SK-N-DZ (cell line): ENCODE measurements at regions not wholly inside any gene's neighbourhood (a gene's known extent, or its start where the extent isn't known, plus 50 kb on each side); places are given as distances from the start of the nearest gene placed in this dataset.

Source experiments
- DNase-seq: peaks from one replicate; pipeline ENCODE4 v3.0.0-alpha.2; 2015; ENCODE audit warnings: low spot score

GRCh38 chr3:117126946-117127546 lies 417.5 kb downstream of the TUSC7 start:
- DNase-seq: no peak

GRCh38 chr3:117128133-117128532 lies 418.6 kb downstream of the TUSC7 start:
- peak; percentile 53 for DNase-seq

- no peak for DNase-seq
These were observed 419.3 kb downstream of the TUSC7 start for GRCh38 chr3:117128872-117129271.

GRCh38 chr3:117129516-117129915 lies 419.9 kb downstream of the TUSC7 start:
- DNase-seq: no peak

GRCh38 chr3:117130222-117130621 lies 420.6 kb downstream of the TUSC7 start:
- DNase-seq: no peak

GRCh38 chr3:117131259-117131658 lies 421.7 kb downstream of the TUSC7 start:
- no peak for DNase-seq

- DNase-seq: peak; percentile 19
These were observed 423.5 kb downstream of the TUSC7 start for GRCh38 chr3:117133066-117133465.

GRCh38 chr3:117135207-117135606 lies 425.6 kb downstream of the TUSC7 start:
- DNase-seq: no peak

- no peak for DNase-seq
These were observed 426.4 kb downstream of the TUSC7 start for GRCh38 chr3:117136003-117136402.

GRCh38 chr3:117137065-117137464 lies 427.5 kb downstream of the TUSC7 start:
- no peak for DNase-seq

- DNase-seq: no peak
These were observed 430.1 kb downstream of the TUSC7 start for GRCh38 chr3:117139681-117140080.

GRCh38 chr3:117141812-117142211 lies 432.2 kb downstream of the TUSC7 start:
- DNase-seq: no peak

- no peak for DNase-seq
These were observed 435.3 kb downstream of the TUSC7 start for GRCh38 chr3:117144853-117145252.

- DNase-seq: no peak
These were observed 436.1 kb downstream of the TUSC7 start for GRCh38 chr3:117145677-117146076.

GRCh38 chr3:117146571-117146970 lies 437.0 kb downstream of the TUSC7 start:
- no peak for DNase-seq

GRCh38 chr3:117149584-117149983 lies 440.0 kb downstream of the TUSC7 start:
- no peak for DNase-seq

- no peak for DNase-seq
These were observed 441.0 kb downstream of the TUSC7 start for GRCh38 chr3:117150628-117151027.

- no peak for DNase-seq
These were observed 450.6 kb downstream of the TUSC7 start for GRCh38 chr3:117160176-117160575.

GRCh38 chr3:117161816-117162215 lies 452.2 kb downstream of the TUSC7 start:
- DNase-seq: no peak

- no peak for DNase-seq
These were observed 455.6 kb downstream of the TUSC7 start for GRCh38 chr3:117165176-117165575.

- DNase-seq: no peak
These were observed 456.0 kb downstream of the TUSC7 start for GRCh38 chr3:117165601-117166051.

GRCh38 chr3:117168896-117169295 lies 459.3 kb downstream of the TUSC7 start:
- DNase-seq: no peak

GRCh38 chr3:117170094-117170493 lies 460.5 kb downstream of the TUSC7 start:
- DNase-seq: no peak

- DNase-seq: no peak
These were observed 461.5 kb downstream of the TUSC7 start for GRCh38 chr3:117171124-117171523.
